ENCODE measurements at regions not wholly inside any gene's neighbourhood (a gene's known extent, or its start where the extent isn't known, plus 50 kb on each side); places are given as distances from the start of the nearest gene placed in this dataset.

- no peak for DNase-seq
Observed at GRCh38 chr4:180101348-180102083, 2141.7 kb upstream of the TENM3 start.

GRCh38 chr4:180103794-180104193, 2139.4 kb upstream of the TENM3 start:
- DNase-seq: no peak

DNA sequence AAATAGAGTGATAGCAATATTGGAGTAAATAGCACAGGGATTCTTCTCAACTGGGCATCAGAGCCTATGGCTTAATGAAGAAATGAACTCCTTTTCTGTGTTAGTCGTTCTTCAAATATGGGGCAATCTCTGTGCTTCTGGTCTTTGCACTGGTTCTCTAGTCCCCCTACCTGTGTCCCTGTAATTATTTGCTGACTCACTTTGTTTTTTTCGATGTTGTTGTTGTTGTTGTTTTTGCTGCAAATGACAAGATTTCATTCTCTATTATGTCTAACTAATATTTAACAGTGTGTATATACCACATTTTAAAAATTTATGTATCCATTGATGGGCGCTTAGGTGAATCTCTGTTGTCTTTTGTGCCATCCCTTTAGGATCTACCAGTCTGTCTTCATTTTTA, 2137.8 kb upstream of the TENM3 start:
- no peak for DNase-seq

GRCh38 chr4:180106122-180106521, 2137.1 kb upstream of the TENM3 start:
- no peak for DNase-seq

DNA sequence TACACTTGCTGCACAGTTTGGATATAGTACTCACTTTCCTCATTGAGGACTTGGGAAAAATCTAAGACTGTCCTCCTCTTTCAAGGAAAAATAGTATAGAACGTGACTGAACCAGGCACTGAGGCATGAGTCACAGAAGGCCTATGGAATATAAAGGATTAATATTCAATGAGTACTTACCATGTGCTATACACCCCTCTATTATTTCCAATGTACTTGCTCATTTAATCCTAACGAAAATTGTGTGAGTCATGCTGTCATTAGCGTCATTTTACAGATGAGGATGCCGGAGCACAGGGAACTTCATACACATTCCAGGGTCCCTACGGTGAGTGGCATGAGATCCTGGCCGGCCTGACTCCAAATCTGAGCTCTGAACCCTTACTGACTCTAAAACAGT, 2136.2 kb upstream of the TENM3 start:
- no peak for DNase-seq

- DNase-seq: no peak
Observed at GRCh38 chr4:180116840-180117239, 2126.4 kb upstream of the TENM3 start.

DNA sequence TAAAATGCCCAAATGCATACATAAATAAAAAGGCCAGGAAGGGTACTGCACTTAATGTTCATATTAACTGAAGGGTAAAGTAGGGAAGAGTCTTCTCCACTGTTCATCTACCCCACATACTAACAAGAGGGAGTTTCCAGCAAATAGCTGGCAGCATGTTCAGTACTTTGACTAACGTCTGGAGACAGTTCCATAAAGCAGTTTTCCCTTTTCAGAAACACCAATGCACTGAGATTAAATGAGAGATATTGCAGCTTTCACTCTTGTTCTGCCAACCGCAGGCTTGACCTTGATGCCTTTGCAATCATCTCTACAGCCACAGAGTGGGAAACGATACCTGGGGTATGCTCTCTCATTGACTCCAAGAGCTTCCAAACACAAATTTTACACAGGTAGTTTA, 2123.1 kb upstream of the TENM3 start:
- no peak for DNase-seq

GRCh38 chr4:180134091-180134866, 2108.9 kb upstream of the TENM3 start:
- DNase-seq: no peak

- no peak for DNase-seq
Observed at GRCh38 chr4:180141734-180142133, 2101.5 kb upstream of the TENM3 start.

DNA sequence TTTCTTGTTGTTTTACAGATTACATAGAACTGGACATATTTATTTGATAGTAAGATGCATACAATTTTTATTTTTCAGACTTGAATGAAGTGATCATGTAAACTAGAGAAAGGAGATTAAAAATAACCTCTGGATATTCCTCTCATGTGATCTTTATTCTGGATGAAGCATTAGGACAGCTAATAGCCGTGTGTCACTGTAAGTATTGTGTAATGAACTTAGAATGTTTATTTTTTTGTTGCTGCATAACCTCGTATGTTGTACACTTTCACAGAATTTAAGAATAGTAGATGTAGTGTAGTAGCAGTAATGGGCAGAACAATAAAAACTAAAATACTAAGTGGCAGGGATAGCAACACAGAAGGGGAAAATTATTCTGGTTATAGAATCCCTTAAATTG, 2094.5 kb upstream of the TENM3 start:
- no peak for DNase-seq

DNA sequence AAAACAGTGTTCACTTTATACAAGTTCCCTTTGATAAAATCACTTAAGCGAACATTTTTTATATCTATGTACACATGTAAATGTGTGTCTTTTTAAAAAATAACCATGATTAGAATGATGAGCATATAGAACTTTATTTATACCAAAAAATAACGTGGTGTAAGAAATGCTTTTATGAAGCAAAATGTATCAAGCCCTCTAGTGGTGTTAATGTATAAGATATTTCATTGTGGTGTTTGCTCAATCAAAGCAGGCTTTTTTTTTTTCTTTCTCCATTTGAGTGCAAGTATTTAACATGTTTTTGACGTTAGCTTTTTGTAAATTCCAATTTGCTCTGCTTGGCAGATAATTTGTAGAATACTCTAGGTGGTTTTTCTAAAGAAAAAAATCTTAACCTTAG, 2092.4 kb upstream of the TENM3 start:
- no peak for DNase-seq

DNA sequence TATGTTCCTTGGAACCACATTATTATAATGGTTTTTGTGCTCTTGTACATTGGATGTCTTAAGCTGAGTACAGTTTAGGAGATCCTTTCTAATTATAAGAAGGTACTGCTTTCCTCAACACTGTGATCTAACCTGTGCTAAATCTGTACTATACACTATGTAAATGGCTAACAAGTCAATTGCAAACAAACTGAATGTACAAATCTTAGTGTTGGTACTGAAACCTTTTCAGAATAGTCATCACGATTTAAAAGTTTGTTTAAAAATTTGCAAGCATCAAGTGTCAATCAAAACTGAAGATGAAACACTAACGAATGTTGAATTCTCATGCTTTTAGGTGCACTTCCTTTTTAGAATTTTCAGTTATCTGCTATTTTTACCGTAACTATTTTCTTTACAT, 2090.4 kb upstream of the TENM3 start:
- no peak for DNase-seq

GRCh38 chr4:180153587-180153986, 2089.6 kb upstream of the TENM3 start:
- no peak for DNase-seq

- DNase-seq: no peak
Observed at GRCh38 chr4:180156684-180157083, 2086.5 kb upstream of the TENM3 start.

- DNase-seq: no peak
Observed at GRCh38 chr4:180160195-180160983, 2082.8 kb upstream of the TENM3 start.

GRCh38 chr4:180164799-180165198, 2078.4 kb upstream of the TENM3 start:
- no peak for DNase-seq

DNA sequence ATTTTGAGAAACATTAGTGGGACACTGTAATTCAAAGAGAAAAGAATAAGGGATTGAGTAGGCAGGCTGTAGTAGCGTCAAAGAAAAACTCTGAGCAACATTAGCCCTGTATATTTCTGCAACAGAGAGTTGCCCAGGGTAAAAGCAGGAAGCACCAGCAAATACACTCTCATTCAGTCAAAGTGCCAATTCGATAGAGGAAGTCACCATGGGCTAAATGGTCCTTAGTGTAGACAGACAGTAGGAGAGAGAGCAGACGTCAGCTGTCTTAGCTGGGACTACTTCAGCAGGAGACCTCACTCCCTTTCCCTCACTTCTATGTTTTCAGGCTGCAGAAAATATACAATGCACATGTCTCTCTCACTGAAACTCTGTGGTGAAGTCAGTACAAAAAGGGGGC, 2073.8 kb upstream of the TENM3 start:
- no peak for DNase-seq

- no peak for DNase-seq
Observed at GRCh38 chr4:180169966-180170365, 2073.2 kb upstream of the TENM3 start.

GRCh38 chr4:180179146-180179545, 2064.1 kb upstream of the TENM3 start:
- no peak for DNase-seq

DNA sequence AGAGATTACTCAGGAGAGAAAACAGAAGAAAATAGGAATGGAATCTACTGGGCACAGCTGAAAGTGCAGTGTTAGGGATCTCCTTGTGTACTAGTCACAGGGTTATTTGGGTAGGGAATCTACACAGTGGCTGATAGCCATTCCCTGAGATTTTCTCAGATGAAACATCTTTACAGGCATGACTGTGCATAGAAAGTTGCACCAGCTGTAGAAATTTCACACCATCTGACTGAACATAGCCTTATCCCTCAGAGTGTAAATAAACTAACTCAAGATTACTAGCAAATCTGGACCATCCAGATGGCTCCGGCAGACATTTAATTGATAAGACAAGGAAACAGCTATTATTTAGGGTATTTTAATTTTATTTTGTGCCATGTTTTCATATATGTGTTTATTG, 2053.5 kb upstream of the TENM3 start:
- no peak for DNase-seq

- DNase-seq: no peak
Observed at GRCh38 chr4:180190382-180190781, 2052.8 kb upstream of the TENM3 start.

DNA sequence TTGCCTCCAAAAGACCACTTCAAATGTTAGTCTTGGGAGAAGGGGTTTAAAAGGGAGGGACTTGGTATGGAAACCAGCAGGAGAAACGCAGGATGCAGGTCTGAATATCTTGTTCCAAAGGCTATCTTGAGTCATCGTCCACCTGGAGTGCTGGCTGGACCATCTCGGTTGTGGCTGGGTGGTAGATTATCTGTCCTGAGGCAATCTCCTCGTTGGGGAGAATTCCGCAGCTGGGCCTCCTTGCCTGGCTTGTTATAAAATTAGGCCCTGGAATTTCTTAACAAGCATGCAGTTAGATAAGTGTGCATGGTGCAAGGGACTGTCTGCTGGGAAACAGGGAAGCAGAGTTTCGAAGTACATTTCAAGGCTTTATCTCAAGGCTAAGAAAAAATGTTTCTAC, 2045.7 kb upstream of the TENM3 start:
- DNase-seq: no peak

DNA sequence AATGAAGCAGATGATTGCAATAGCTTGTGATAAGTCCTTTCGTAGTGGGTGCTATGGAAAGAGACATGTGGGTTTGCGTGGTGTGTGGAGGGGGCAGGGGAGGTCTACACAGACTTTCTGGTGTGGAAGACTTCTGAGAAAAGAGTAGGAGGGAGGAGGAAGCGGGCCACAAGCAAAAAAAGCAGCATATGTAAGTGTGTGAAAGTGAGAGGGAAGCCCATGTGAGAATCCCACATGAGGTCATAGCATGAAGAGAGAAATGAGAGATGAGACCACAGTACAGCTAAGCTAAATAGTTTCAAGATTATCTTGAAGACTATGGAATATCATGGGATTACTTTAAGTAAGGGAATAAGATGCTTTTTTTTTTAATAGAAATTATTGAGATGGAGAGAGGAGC, 2039.9 kb upstream of the TENM3 start:
- no peak for DNase-seq

DNA sequence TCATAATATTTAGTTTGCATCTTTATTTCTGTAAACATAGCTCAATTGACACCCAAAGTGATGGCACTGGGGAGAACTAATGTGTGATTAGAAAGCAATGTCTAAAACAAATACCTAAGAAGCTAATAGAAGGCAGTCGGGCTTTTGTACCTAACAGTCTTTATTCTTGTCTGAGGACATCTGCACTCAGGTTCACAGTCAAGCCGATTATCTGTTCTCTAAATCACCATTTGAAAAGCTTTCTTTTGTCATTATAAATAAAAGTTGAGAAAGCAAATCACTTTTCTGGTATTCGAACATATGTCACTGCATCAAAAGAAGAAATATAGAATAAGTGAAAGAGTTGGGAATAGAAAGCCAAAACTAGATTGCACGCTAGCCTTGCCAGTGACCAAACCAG, 2037.9 kb upstream of the TENM3 start:
- no peak for DNase-seq

All from stimulated activated CD8-positive, alpha-beta memory T cell treated with anti-CD3 and anti-CD28 coated beads, Interleukin-4, amount 100 ng/mL, for 48 hours (primary cell).